ENCODE measurements at regions not wholly inside any gene's neighbourhood (a gene's known extent, or its start where the extent isn't known, plus 50 kb on each side); places are given as distances from the start of the nearest gene placed in this dataset.

DNA sequence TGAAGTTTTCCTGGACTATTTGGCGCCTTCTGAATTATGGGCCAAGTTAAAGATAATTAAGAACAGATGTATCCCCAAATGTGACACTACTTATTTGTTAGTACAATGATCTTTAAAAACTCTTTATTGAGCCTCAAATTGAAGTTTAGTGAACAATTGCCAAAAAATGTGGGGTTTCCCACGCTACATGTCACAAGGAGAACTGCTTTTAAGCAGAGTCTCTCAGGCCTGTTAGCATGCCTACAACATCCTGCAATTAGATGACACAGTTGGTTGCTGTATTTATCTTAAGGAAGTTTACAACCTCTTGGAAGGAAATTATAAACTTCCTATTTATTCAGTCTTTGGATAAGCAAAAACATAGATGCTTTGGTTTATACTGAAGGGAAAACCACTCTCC is 733.0 kb downstream of the TNS3 start:
- DNase-seq (ENCODE audit: extremely low spot score, insufficient read length, low read depth) (no peak), FAIRE-seq (no peak)

GRCh38 chr7:46848311-46848710 is 733.6 kb downstream of the TNS3 start:
- no peak for DNase-seq (ENCODE audit: extremely low spot score, insufficient read length, low read depth)
- FAIRE-seq = no peak

DNA sequence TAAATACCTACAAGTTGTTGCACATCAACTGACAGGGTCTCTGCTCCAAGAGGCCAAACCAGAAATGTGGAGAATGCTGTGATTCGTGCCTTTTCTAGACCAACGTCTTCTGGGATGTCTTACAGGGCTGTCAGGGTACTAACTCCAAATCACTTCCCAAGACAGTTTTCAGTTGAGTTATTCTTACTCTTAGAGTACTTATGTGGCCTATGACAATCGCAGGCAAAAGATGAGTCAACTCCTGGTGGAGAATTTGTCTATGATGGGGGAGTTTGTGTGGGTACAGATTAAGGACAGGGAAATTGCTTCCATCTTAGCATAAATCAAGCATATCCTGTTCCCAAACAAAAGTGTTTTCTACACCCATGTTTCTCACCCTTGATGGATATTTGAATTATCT is 734.8 kb downstream of the TNS3 start:
- FAIRE-seq = no peak
- no peak for DNase-seq (ENCODE audit: extremely low spot score, insufficient read length, low read depth)

- no peak for FAIRE-seq
- no peak for DNase-seq (ENCODE audit: extremely low spot score, insufficient read length, low read depth)
Measured at GRCh38 chr7:46844486-46844885, 737.4 kb downstream of the TNS3 start.

DNA sequence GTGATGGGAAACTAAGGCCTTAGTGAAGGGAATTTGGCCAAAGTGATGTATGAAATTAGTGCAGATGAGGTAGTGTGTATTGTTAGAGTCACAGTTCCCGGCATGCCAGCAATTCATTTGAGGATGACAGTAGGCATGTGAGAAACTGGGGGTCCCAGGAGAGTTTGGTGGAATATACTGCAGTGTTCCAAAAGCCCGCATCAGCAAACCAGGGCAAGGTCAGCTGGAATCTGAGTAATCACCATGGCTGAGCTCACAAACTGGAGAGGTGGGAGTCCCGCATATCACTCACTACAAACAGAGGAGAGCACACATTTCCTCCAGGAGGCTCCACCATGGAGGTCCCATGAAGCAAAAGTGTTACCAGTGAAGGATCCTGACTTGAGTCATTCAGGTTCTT is 740.7 kb downstream of the TNS3 start:
- no peak for DNase-seq (ENCODE audit: extremely low spot score, insufficient read length, low read depth)
- no peak for FAIRE-seq

- no peak for DNase-seq (ENCODE audit: extremely low spot score, insufficient read length, low read depth)
- FAIRE-seq = no peak
Measured at GRCh38 chr7:46839651-46840050, 742.3 kb downstream of the TNS3 start.

DNA sequence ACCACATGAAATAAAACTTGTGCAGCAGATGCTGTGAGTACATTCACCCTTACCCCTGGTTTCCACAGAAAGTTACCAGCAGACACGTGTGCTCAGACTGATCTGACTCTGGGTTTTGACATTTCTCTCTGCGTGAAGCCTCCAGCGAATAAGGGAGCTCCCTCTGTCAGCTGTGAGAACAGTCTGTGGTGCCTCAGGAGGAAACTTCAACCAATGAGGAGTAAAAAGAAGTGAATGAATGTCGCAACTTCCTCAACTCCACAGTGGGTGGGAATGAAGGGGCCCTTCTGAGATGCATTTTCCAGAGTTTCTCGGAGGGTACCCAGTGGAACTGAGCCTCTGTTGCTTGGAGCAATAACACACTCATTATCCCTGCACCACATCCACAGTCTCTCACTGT is 743.4 kb downstream of the TNS3 start:
- no peak for DNase-seq (ENCODE audit: extremely low spot score, insufficient read length, low read depth)
- FAIRE-seq = no peak

GRCh38 chr7:46835556-46835955 is 746.4 kb downstream of the TNS3 start:
- FAIRE-seq (no peak), DNase-seq (ENCODE audit: extremely low spot score, insufficient read length, low read depth) (no peak)

- FAIRE-seq (no peak), DNase-seq (ENCODE audit: extremely low spot score, insufficient read length, low read depth) (no peak)
Measured at GRCh38 chr7:46834921-46835320, 747.0 kb downstream of the TNS3 start.

- FAIRE-seq (no peak), DNase-seq (ENCODE audit: extremely low spot score, insufficient read length, low read depth) (no peak)
Measured at GRCh38 chr7:46833197-46833596, 748.7 kb downstream of the TNS3 start.

DNA sequence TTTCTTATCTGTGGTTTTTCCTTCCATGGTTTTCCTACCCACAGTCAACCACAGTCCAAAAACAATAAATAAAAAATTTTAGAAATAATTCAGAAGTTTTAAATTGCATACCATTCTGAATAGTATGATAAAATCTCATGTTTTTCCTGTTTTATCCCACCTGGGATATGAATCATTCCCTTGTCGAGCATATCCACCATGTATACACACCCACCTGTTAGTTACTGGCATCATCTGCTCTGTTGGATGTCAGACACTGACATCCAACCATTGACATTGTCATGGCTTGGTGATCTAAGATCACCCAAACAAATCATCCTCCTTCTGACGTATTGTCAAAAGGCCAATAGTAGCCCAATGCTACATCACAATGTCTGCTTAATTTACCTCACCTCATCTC is 749.8 kb downstream of the TNS3 start:
- no peak for FAIRE-seq

GRCh38 chr7:46819819-46820218 is 762.1 kb downstream of the TNS3 start:
- FAIRE-seq (no peak), DNase-seq (ENCODE audit: extremely low spot score, insufficient read length, low read depth) (no peak)

More for the DNA sequence above, 749.8 kb downstream of the TNS3 start:
- DNase-seq (ENCODE audit: extremely low spot score, insufficient read length, low read depth) = no peak

DNA sequence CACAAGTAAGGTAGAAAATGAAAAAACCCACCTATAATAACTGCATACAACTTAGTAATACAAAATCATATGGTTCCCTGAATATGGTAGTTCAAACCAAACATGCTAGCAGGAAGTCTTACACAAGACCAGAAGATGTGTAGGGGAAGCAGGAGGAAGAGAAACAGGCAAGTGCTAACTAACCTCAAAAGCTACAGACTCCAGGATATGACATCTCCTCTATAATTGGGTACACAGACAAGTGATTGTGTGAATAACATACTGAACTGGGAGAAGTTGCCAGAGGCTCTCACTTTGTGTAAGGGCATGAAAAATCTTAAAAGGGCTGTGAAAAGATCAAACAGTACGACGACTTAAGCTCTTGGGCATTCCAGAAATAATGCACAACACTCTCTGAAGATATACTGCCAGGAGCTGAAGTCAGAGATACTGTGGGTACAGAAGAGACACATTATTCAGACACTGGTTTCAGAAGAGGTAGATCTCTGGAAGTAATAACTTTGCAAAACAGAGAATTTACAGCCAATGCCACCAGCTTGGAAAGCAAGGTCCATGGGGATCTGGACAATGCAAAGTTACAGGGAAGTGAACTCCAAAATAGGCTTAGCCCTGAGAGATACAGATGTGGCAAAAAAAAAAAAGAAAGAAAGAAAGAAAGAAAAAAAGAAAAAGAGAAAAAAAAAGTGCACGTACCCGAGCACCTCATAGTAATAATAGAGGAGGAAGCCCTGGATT is 767.2 kb downstream of the TNS3 start:
- no peak for DNase-seq (ENCODE audit: extremely low spot score, insufficient read length, low read depth)
- FAIRE-seq = no peak

DNA sequence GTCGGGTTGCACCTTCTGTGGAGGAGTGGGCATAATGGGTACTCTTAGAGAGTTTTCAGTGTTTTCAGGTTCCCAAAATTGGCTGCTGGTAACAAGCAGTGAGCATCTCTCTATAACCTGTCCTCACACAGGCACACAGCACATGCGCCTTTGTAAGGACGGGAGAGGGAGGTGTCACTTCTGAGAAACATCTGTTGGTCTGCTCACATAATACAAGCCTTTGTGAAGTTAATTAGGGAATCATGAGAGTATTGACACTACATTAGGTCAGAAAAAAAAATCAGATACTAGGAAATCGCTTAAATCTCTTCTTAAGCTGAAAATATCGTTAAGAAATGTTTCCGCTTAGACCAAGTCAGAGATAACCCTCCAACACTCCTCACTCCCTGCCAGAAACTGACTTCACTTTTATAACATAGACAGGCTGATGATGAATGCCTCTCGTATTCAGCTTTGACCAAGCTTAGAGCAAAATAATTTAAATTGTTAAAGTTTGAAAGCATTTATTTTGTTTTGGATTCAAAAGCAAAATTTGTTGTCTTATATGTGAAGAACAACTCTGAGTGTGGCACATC is 769.7 kb downstream of the TNS3 start:
- DNase-seq (ENCODE audit: extremely low spot score, insufficient read length, low read depth) (no peak), FAIRE-seq (no peak)

DNA sequence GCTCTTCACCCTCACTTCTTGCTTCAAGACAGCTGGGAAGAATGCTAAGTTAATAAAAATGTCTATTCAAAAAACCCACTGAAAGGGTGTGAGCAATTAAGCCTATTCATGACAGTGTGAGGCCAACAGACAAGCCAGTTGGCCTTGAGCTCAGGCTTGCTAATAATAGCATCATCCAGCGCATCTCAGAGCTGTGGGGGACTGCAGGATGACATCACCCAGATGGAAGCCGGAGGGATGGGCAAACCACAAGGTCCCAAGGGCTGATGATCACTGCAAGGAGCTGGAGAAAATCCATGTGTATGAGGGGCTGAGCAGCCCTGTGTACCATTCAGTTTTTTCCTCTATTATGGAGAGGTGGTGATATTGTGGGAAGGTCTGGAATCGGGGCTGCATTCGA is 770.4 kb downstream of the TNS3 start:
- FAIRE-seq (no peak), DNase-seq (ENCODE audit: extremely low spot score, insufficient read length, low read depth) (no peak)

- no peak for FAIRE-seq
- DNase-seq (ENCODE audit: extremely low spot score, insufficient read length, low read depth) = no peak
Measured at GRCh38 chr7:46810986-46811385, 770.9 kb downstream of the TNS3 start.

DNA sequence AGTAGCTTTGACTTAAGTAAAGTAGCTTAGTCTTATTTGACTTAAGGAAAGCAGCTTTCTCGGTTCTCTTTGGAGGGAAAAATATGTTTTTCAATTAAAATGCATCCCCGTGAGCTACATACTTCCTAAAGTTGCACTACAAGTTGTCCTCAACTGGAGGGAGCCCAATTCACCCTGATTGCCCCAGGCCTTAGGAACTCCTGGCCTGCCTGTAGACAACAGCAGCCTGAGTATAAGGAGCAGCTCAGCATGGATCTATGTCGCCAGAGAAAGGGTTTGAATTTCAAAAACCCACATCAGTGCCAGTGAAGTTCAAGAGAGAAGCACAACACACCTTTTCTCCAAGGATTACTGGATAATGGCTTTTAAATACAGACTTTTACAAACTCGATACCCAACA is 772.0 kb downstream of the TNS3 start:
- no peak for DNase-seq (ENCODE audit: extremely low spot score, insufficient read length, low read depth)
- no peak for FAIRE-seq

DNA sequence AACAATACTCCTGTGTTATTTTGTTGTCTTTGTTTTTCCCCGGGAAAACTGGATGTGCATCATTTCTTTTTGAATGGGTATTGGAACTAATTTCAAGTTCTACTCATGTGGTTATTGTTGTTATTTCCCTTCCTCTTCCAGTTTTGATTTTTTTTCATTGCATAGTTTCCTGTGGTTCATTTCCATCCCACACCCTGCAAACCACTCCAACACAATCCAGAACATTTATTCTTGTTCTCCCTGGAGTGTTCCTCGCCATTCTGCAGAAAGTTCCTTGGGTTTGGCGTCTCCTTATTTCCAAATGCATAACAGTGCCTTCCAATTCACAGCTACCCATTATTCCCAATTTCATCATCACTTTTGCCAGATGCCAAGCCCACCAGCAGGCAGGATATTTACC is 775.1 kb downstream of the TNS3 start:
- FAIRE-seq (no peak), DNase-seq (ENCODE audit: extremely low spot score, insufficient read length, low read depth) (no peak)

GRCh38 chr7:46802479-46802878 is 779.4 kb downstream of the TNS3 start:
- DNase-seq (ENCODE audit: extremely low spot score, insufficient read length, low read depth) = no peak
- no peak for FAIRE-seq

DNA sequence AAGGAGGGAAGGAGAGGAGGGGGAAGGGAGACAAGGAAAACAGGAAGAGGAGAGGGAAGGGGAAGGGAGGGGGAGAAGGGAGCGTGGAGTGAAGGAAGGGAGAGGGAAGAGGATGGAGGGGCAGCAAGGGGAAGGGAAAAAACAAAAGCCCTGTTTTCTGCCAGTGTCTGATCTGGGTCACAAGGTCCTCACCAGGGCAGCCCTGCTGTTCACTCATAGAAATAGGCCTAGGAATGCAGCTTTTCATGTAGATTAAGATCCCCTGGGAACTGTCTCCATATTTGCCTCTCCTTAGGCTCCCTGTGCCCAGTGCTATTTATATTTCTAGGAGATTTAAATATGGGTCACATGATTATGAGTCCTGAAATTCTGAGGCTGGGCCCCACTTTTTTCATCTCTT is 790.7 kb downstream of the TNS3 start:
- DNase-seq (ENCODE audit: extremely low spot score, insufficient read length, low read depth) = no peak
- no peak for FAIRE-seq

GRCh38 chr7:46786995-46787394 is 794.9 kb downstream of the TNS3 start:
- FAIRE-seq (no peak), DNase-seq (ENCODE audit: extremely low spot score, insufficient read length, low read depth) (no peak)

Data from GM18507 (cell line).